ENCODE measurements at regions not wholly inside any gene's neighbourhood (a gene's known extent, or its start where the extent isn't known, plus 50 kb on each side); places are given as distances from the start of the nearest gene placed in this dataset.
"Not testable (repeated sequence)": the region's sequence is repeated elsewhere in the genome, so short reads cannot be mapped to it uniquely, and the experiment has no call there.

DNA sequence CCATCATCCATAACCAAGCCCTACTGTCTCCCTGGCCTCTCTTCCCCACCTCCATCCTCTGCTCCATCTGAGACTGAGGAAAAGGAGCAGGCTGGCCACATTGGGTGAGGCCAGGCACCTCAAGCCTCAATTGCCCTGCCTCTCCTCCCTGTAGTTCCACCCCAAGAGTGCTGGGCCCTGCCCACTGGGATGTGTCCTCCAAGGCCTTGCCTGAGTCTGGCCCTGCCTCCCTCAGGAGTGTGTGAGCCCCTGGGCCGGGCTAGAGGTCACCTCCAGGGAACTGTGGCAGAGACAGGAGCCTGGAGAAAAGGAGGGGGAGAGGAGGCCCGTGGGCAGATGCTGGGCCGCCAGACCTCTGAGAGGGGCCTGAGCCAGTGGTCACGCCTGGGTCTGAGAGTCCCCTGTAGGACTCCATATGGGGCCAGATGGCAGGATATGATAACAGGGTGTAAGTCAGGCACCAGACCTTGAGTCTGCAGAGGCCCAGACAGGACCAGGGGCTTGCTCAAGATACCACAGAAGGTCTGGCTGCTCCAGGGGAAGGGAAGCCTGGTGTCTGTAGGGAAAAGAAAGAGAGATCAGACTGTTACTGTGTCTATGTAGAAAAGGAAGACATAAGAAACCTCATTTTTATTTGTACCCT, 202.5 kb upstream of the CDY1B start:
- TF ChIP-seq, protein P1, sequence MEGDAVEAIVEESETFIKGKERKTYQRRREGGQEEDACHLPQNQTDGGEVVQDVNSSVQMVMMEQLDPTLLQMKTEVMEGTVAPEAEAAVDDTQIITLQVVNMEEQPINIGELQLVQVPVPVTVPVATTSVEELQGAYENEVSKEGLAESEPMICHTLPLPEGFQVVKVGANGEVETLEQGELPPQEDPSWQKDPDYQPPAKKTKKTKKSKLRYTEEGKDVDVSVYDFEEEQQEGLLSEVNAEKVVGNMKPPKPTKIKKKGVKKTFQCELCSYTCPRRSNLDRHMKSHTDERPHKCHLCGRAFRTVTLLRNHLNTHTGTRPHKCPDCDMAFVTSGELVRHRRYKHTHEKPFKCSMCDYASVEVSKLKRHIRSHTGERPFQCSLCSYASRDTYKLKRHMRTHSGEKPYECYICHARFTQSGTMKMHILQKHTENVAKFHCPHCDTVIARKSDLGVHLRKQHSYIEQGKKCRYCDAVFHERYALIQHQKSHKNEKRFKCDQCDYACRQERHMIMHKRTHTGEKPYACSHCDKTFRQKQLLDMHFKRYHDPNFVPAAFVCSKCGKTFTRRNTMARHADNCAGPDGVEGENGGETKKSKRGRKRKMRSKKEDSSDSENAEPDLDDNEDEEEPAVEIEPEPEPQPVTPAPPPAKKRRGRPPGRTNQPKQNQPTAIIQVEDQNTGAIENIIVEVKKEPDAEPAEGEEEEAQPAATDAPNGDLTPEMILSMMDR (IDR thresholded peaks at IDR 0.05) = not testable (repeated sequence)
- not testable (repeated sequence) for TF ChIP-seq POLR2A, EP300 (IDR thresholded peaks at IDR 0.05)

Data from upper lobe of left lung (tissue), 4 donors.